NCI-H128 (cell line): ENCODE measurements at regions not wholly inside any gene's neighbourhood (a gene's known extent, or its start where the extent isn't known, plus 50 kb on each side); places are given as distances from the start of the nearest gene placed in this dataset.
"Not testable (repeated sequence)": the region's sequence is repeated elsewhere in the genome, so short reads cannot be mapped to it uniquely, and the experiment has no call there.

Source experiments
- DNase-seq: peaks from one replicate; lab custom pipeline; 2025; ENCODE audit not compliant: unreplicated experiment; lab: John Stamatoyannopoulos, UW

- DNase-seq, result no peak
Observed at GRCh38 chr15:69704229-69704628, 251.6 kb downstream of the RPLP1 start.

GRCh38 chr15:69704700-69705099 lies 252.1 kb downstream of the RPLP1 start:
- no peak for DNase-seq

GRCh38 chr15:69706353-69707097 lies 253.9 kb downstream of the RPLP1 start:
- DNase-seq, result no peak

GRCh38 chr15:69707241-69707640 lies 254.6 kb downstream of the RPLP1 start:
- not testable (repeated sequence) for DNase-seq

- not testable (repeated sequence) for DNase-seq
Observed at GRCh38 chr15:69708436-69709122, 256.0 kb downstream of the RPLP1 start.

GRCh38 chr15:69712991-69713390 lies 260.4 kb downstream of the RPLP1 start:
- DNase-seq, result no peak

- no peak for DNase-seq
Observed at GRCh38 chr15:69713726-69714559, 261.3 kb downstream of the RPLP1 start.

GRCh38 chr15:69715210-69715609 lies 262.6 kb downstream of the RPLP1 start:
- no peak for DNase-seq

- no peak for DNase-seq
Observed at GRCh38 chr15:69718436-69718835, 265.8 kb downstream of the RPLP1 start.

- no peak for DNase-seq
Observed at GRCh38 chr15:69718916-69719315, 266.3 kb downstream of the RPLP1 start.

- no peak for DNase-seq
Observed at GRCh38 chr15:69719527-69720240, 267.1 kb downstream of the RPLP1 start.

GRCh38 chr15:69720536-69720935 lies 267.9 kb downstream of the RPLP1 start:
- DNase-seq, result no peak

- DNase-seq, result no peak
Observed at GRCh38 chr15:69722924-69723323, 270.3 kb downstream of the RPLP1 start.

GRCh38 chr15:69723404-69724096 lies 270.9 kb downstream of the RPLP1 start:
- DNase-seq, result no peak

GRCh38 chr15:69724333-69724732 lies 271.7 kb downstream of the RPLP1 start:
- no peak for DNase-seq

- DNase-seq, result no peak
Observed at GRCh38 chr15:69725275-69725674, 272.7 kb downstream of the RPLP1 start.

GRCh38 chr15:69725957-69726356 lies 273.3 kb downstream of the RPLP1 start:
- DNase-seq, result no peak

- DNase-seq, result no peak
Observed at GRCh38 chr15:69727121-69727924, 274.7 kb downstream of the RPLP1 start.

GRCh38 chr15:69729167-69729748 lies 276.6 kb downstream of the RPLP1 start:
- DNase-seq, result no peak
